Stimulated activated CD4-positive, alpha-beta T cell treated with anti-CD3 and anti-CD28 coated beads, Interleukin-4, amount 100 ng/mL, for 48 hours (primary cell): ENCODE measurements at regions not wholly inside any gene's neighbourhood (a gene's known extent, or its start where the extent isn't known, plus 50 kb on each side); places are given as distances from the start of the nearest gene placed in this dataset.

Source experiments
- DNase-seq, 2 donors: peaks; one replicate each; pipeline ENCODE4 v3.0.0-alpha.2; 2020; ENCODE audit warnings: low read depth in 2 of 2

- DNase-seq, result no peak
Measured at GRCh38 chr16:73457851-73458250, 409.9 kb upstream of the ZFHX3 start.

- DNase-seq, result no peak
Measured at GRCh38 chr16:73448970-73449369, 401.0 kb upstream of the ZFHX3 start.

GRCh38 chr16:73447846-73448245 is 399.9 kb upstream of the ZFHX3 start:
- DNase-seq, result no peak

- DNase-seq, result no peak
Measured at GRCh38 chr16:73434621-73435020, 386.7 kb upstream of the ZFHX3 start.

GRCh38 chr16:73433731-73434307 is 385.9 kb upstream of the ZFHX3 start:
- no peak for DNase-seq

- no peak for DNase-seq
Measured at GRCh38 chr16:73432850-73433730, 385.2 kb upstream of the ZFHX3 start.

GRCh38 chr16:73430138-73430537 is 382.2 kb upstream of the ZFHX3 start:
- DNase-seq, result no peak

- no peak for DNase-seq
Measured at GRCh38 chr16:73428121-73428520, 380.2 kb upstream of the ZFHX3 start.

GRCh38 chr16:73427164-73427563 is 379.2 kb upstream of the ZFHX3 start:
- DNase-seq, result no peak

- DNase-seq, result no peak
Measured at GRCh38 chr16:73426433-73427160, 378.7 kb upstream of the ZFHX3 start.

- DNase-seq, result no peak
Measured at GRCh38 chr16:73420676-73421075, 372.7 kb upstream of the ZFHX3 start.

- no peak for DNase-seq
Measured at GRCh38 chr16:73420244-73420643, 372.3 kb upstream of the ZFHX3 start.

GRCh38 chr16:73418691-73419090 is 370.8 kb upstream of the ZFHX3 start:
- DNase-seq, result no peak

- no peak for DNase-seq
Measured at GRCh38 chr16:73418051-73418450, 370.1 kb upstream of the ZFHX3 start.

GRCh38 chr16:73415286-73415685 is 367.4 kb upstream of the ZFHX3 start:
- no peak for DNase-seq

- no peak for DNase-seq
Measured at GRCh38 chr16:73414638-73415037, 366.7 kb upstream of the ZFHX3 start.

GRCh38 chr16:73413830-73414190 is 365.9 kb upstream of the ZFHX3 start:
- no peak for DNase-seq

GRCh38 chr16:73413091-73413829 is 365.3 kb upstream of the ZFHX3 start:
- DNase-seq, result no peak

- DNase-seq, result no peak
Measured at GRCh38 chr16:73412416-73412815, 364.5 kb upstream of the ZFHX3 start.

GRCh38 chr16:73408716-73409115 is 360.8 kb upstream of the ZFHX3 start:
- no peak for DNase-seq

GRCh38 chr16:73408311-73408710 is 360.4 kb upstream of the ZFHX3 start:
- DNase-seq, result no peak

GRCh38 chr16:73405851-73406250 is 357.9 kb upstream of the ZFHX3 start:
- no peak for DNase-seq
